ENCODE measurements at regions not wholly inside any gene's neighbourhood (a gene's known extent, or its start where the extent isn't known, plus 50 kb on each side); places are given as distances from the start of the nearest gene placed in this dataset.

DNA sequence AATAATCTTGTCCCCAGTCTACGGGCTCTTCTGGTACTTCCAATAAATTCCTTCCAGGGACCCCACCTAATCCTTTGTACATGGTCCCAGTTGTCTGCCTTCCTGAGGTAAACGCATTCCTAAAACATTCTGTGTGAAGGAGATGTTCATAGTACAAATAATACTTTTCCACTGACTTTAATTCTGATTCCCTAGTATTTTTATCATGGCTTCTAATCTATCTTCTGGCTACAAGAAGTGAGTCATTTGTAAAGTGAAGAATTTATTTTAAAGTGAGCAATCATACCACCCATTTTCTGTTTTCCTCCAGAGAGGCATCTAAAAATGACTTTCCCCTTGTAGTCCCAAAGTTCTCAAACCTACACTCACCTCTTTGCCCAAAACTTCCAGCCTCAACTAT is 65.9 kb upstream of the NUDT4 start:
- TF ChIP-seq, protein P1, sequence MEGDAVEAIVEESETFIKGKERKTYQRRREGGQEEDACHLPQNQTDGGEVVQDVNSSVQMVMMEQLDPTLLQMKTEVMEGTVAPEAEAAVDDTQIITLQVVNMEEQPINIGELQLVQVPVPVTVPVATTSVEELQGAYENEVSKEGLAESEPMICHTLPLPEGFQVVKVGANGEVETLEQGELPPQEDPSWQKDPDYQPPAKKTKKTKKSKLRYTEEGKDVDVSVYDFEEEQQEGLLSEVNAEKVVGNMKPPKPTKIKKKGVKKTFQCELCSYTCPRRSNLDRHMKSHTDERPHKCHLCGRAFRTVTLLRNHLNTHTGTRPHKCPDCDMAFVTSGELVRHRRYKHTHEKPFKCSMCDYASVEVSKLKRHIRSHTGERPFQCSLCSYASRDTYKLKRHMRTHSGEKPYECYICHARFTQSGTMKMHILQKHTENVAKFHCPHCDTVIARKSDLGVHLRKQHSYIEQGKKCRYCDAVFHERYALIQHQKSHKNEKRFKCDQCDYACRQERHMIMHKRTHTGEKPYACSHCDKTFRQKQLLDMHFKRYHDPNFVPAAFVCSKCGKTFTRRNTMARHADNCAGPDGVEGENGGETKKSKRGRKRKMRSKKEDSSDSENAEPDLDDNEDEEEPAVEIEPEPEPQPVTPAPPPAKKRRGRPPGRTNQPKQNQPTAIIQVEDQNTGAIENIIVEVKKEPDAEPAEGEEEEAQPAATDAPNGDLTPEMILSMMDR (conservative IDR thresholded peaks at IDR 0.05; ENCODE audit: low read length) = no peak
- no peak for TF ChIP-seq EZH2phosphoT487 (IDR thresholded peaks at IDR 0.05; ENCODE audit: borderline replicate concordance, low read depth, low read length)

Measured in OCI-LY7 (cell line).